Right cardiac atrium (tissue), 5 donors: ENCODE measurements at regions not wholly inside any gene's neighbourhood (a gene's known extent, or its start where the extent isn't known, plus 50 kb on each side); places are given as distances from the start of the nearest gene placed in this dataset.
"Not testable (repeated sequence)": the region's sequence is repeated elsewhere in the genome, so short reads cannot be mapped to it uniquely, and the experiment has no call there.

ENCODE experiments used
- ATAC-seq, 2 donors: fragments of 200-7000 bp; cut with Tn5 transposase; one replicate each; pipeline versions ENCODE4 v1.8.0 to v1.9.1; 2020; ENCODE audit warnings: moderate library complexity in 2 of 2, mild to moderate bottlenecking in 1 of 2
- DNase-seq, 3 donors: peaks; one replicate each; pipeline ENCODE4 v3.0.0-alpha.2; 2020
- H3K27ac ChIP-seq: one replicate; pipeline ENCODE4 v1.5.1; 2013; ENCODE audit warnings: mild to moderate bottlenecking, low read length, control low read depth, moderate library complexity
- H3K27me3 ChIP-seq: one replicate; pipeline ENCODE4 v1.6.1; 2013; ENCODE audit not compliant: control insufficient read depth, insufficient read depth
- H3K4me1 ChIP-seq: one replicate; pipeline ENCODE4 v1.6.1; 2013; ENCODE audit warnings: low read length; ENCODE audit not compliant: control insufficient read depth, insufficient read depth
- H3K4me3 ChIP-seq: one replicate; pipeline ENCODE4 v1.5.1; 2013; ENCODE audit warnings: low read length, control low read depth
- H3K9me3 ChIP-seq: one replicate; pipeline ENCODE4 v1.6.1; 2013; ENCODE audit warnings: low read length; ENCODE audit not compliant: control insufficient read depth
- WGBS: extraction: QIAGEN DNeasy Blood & Tissue Kit; methylation state at CpG from one replicate; pipeline ENCODE4 v1.1.7; 2013; 5-methylcytosine and 5-hydroxymethylcytosine counted together
- intact Hi-C, 4 donors: fragments of 100-400 bp; cut with DNase I; formaldehyde crosslinking; loops; one replicate each; pipeline versions ENCODE4 v1.11.0 to v1.14.0; 2022 to 2023
- donor health status: healthy with polysubstance abuse.
- donor health status: DM: no; HTN: yes; CAD: no.
- donor health status: DM: no; HTN: no; CAD: no.
- donor health status: DM: no; HTN: yes; CAD: no; lungs with severe emphysema.
- donor health status: DM: yes; HTN: yes; CAD: no.

DNA sequence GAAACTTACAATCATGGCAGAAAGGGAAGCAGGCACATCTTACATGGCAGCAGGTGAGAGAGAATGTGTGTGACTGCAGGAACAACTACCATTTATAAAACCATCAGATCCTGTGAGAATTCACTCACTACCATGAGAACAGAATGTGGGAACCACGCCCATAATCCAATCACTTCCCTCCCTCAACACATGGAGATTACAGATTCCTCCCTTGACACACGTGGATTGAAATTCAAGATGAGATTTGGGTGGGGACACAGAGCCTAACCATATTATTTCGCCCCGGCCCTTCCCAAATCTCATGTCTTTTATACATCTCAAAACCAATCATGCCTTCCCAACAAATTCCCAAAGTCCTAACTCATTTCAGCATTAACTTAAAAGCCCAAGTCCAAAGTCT, 203.6 kb downstream of the C12orf75 start:
- Histone ChIP-seq H3K9me3 (peaks cover 2% of the 10 kb centered on the region), H3K4me1 (no peaks in the 10 kb centered on the region), H3K4me3 (no peak overlapping the region), H3K27ac (no peak overlapping the region), H3K27me3 (no peaks in the 10 kb centered on the region)
- ATAC-seq = no peak
- intact Hi-C loops = no loop called here
- no peak for DNase-seq
- WGBS = 96% methylated on average over 4 of the region's 4 CpGs

DNA sequence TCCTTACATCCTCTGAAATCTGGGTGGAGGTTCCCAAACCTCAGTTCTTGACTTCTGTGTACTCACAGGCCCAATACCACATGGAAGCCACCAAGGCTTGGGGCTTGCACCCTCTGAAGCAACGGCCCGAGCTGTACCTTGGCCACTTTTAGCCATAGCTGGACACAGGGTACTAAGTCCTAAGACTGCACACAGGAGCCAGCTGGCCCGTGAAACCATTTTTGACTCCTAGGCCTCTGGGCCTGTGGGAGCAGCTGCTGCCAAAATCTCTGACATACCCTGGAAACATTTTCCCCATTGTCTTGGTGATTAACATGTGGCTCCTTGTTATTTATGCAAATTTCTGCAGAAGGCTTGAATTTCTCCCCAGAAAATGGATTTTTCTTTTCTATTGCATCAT, 204.5 kb downstream of the C12orf75 start:
- H3K27me3 ChIP-seq, H3K9me3 ChIP-seq, H3K27ac ChIP-seq, intact Hi-C loops, H3K4me3 ChIP-seq, H3K4me1 ChIP-seq: not testable (repeated sequence)
- DNase-seq = peak; percentile 24 to 82 (median 57)
- WGBS = 69% methylated on average over 3 of the region's 3 CpGs
- peak in 1 of 2 donors; percentile 75 for ATAC-seq

DNA sequence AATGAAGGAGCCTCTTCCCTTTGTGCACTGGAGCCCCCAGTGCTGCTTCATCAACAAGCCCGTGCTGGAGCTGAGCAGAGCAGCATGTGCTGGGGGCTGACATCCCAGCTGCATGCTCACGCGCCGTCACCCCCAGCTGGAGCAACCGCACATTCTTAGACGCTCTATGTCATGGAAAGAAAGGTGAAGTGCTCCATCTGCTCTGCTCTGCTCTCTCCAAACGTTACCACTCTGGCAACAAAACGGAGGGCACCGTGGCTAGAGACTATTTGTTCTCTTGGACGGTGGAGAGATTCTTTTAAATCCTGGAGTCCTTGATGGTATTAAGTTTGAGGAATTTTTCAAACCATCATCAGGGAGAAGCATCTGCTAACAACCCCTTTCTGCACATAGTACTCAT, 208.4 kb downstream of the C12orf75 start:
- intact Hi-C loops = no loop called here
- ATAC-seq = no peak
- 69% methylated on average over 10 of the region's 10 CpGs for WGBS

GRCh38 chr12:105539735-105540134, 209.2 kb downstream of the C12orf75 start:
- peaks cover 2% of the 10 kb centered on the region for H3K9me3 ChIP-seq
- DNase-seq (no peak), ATAC-seq (no peak)
- no peaks in the 10 kb centered on the region for H3K27me3 ChIP-seq
- H3K27ac ChIP-seq = no peak overlapping the region
- WGBS = 85% methylated on average over 3 of the region's 3 CpGs
- intact Hi-C loops = no loop called here
- no peaks in the 10 kb centered on the region for H3K4me1 ChIP-seq
- H3K4me3 ChIP-seq = no peak overlapping the region

More for the DNA sequence above, 208.4 kb downstream of the C12orf75 start:
- H3K4me1 ChIP-seq = no peaks in the 10 kb centered on the region
- no peak for DNase-seq
- no peaks in the 10 kb centered on the region for H3K27me3 ChIP-seq
- no peak overlapping the region for H3K27ac ChIP-seq
- H3K9me3 ChIP-seq = peaks cover 2% of the 10 kb centered on the region
- H3K4me3 ChIP-seq = no peak overlapping the region

GRCh38 chr12:105547786-105548185, 217.3 kb downstream of the C12orf75 start:
- Histone ChIP-seq H3K27ac (no peak overlapping the region), H3K27me3 (no peaks in the 10 kb centered on the region), H3K9me3 (no peaks in the 10 kb centered on the region), H3K4me3 (no peak overlapping the region), H3K4me1 (no peaks in the 10 kb centered on the region)
- DNase-seq = no peak
- intact Hi-C loops = no loop called here
- ATAC-seq = no peak
- 92% methylated on average over 3 of the region's 3 CpGs for WGBS

DNA sequence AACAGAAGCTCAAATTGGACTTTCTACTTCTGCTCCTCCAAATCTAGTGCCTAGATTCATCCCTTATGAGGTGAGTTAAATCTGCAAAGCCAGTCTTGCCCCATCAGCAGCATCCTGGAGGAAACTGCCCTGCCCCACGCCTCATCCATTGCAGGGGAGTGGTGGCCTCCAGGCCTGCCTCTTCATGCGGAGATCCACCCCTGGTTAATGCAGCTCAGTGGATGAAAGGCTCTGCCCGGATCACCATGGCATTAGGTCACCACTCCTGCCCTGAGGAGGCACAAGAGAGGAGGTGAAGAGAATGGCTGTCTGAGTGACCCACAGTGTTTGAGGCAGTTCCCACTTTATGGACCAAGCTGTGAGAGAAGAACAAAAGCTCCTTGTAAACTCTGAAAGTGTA, 218.1 kb downstream of the C12orf75 start:
- intact Hi-C loops = no loop called here

DNA sequence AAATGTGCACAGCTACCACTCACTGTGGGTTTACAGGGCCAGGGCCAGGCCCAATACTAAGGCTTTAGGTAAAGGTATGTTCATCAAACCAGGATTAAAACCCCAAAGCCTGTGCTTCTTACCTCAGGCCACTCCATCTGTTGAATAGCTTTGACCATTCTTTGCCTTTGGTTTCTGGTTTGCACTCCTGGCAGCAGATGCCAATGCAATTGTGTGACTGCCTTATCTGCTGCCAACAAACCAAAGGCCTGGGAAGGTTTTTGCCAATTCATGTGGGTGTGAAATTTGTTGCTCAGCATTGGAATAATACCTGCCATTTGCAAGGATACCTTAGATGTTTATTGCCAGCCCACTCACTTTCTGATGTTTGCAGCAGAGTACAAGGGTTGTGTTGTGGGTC, 221.6 kb downstream of the C12orf75 start:
- H3K27me3 ChIP-seq = no peaks in the 10 kb centered on the region
- ATAC-seq = no peak
- H3K4me3 ChIP-seq = no peak overlapping the region
- intact Hi-C loops = no loop called here
- no peaks in the 10 kb centered on the region for H3K4me1 ChIP-seq
- H3K9me3 ChIP-seq = no peaks in the 10 kb centered on the region
- no peak for DNase-seq
- H3K27ac ChIP-seq = no peak overlapping the region

More for the DNA sequence above, 218.1 kb downstream of the C12orf75 start:
- DNase-seq = no peak
- 95% methylated on average over 3 of the region's 3 CpGs for WGBS
- Histone ChIP-seq H3K27ac (no peak overlapping the region), H3K27me3 (no peaks in the 10 kb centered on the region), H3K4me1 (no peaks in the 10 kb centered on the region), H3K4me3 (no peak overlapping the region), H3K9me3 (no peaks in the 10 kb centered on the region)
- no peak for ATAC-seq

GRCh38 chr12:105554223-105554678, 223.8 kb downstream of the C12orf75 start:
- no peaks in the 10 kb centered on the region for H3K9me3 ChIP-seq
- intact Hi-C loops = no loop called here
- DNase-seq = no peak
- H3K27me3 ChIP-seq = no peaks in the 10 kb centered on the region
- H3K4me1 ChIP-seq = no peaks in the 10 kb centered on the region
- H3K27ac ChIP-seq = no peak overlapping the region
- peak in 1 of 2 donors; percentile 35 for ATAC-seq
- H3K4me3 ChIP-seq = no peak overlapping the region
- 61% methylated on average over 3 of the region's 3 CpGs for WGBS

DNA sequence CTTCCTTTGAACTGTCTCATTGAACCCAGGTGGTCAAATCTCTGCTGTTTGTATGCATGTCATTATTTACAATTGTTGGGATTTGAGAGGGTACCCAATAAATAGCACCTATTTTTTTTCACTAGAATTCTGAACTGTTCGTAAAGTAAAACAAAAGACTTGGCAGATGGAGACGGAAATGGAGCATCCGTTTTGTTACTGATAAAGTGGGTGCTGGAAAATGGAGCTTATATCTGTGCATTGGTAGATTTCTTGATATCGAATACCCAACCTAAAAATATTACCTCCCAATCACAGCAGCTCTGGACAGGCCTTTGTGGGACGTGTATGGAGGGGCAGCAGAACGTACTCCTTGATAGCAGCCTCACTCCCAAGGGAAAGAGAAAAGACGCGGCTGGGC, 224.4 kb downstream of the C12orf75 start:
- Histone ChIP-seq H3K27ac (no peak overlapping the region), H3K4me3 (no peak overlapping the region), H3K27me3 (no peaks in the 10 kb centered on the region), H3K4me1 (no peaks in the 10 kb centered on the region), H3K9me3 (no peaks in the 10 kb centered on the region)
- ATAC-seq = peak in 1 of 2 donors; percentile 33
- 47% methylated on average over 8 of the region's 8 CpGs for WGBS
- DNase-seq = no peak
- intact Hi-C loops = no loop called here

GRCh38 chr12:105555556-105556295, 225.2 kb downstream of the C12orf75 start:
- H3K9me3 ChIP-seq = no peaks in the 10 kb centered on the region
- intact Hi-C loops = no loop called here
- H3K4me1 ChIP-seq = no peaks in the 10 kb centered on the region
- peak overlapping the region; percentile 30 for H3K27ac ChIP-seq
- DNase-seq (peak in 1 of 3 donors; percentile 17), ATAC-seq (peak; percentile 40 to 44)
- no peak overlapping the region for H3K4me3 ChIP-seq
- WGBS = 84% methylated on average over 10 of the region's 10 CpGs
- no peaks in the 10 kb centered on the region for H3K27me3 ChIP-seq

- no peaks in the 10 kb centered on the region for H3K9me3 ChIP-seq
- peaks cover 3% of the 10 kb centered on the region for H3K4me1 ChIP-seq
- H3K27me3 ChIP-seq = no peaks in the 10 kb centered on the region
- ATAC-seq (no peak), DNase-seq (no peak)
- WGBS = 98% methylated on average over 6 of the region's 6 CpGs
- H3K27ac ChIP-seq = no peak overlapping the region
- no peak overlapping the region for H3K4me3 ChIP-seq
- intact Hi-C loops = no loop called here
These were observed 228.8 kb downstream of the C12orf75 start for GRCh38 chr12:105559310-105559709.
